Tibial nerve (tissue), 4 donors: ENCODE measurements at regions not wholly inside any gene's neighbourhood (a gene's known extent, or its start where the extent isn't known, plus 50 kb on each side); places are given as distances from the start of the nearest gene placed in this dataset.

Source experiments
- DNase-seq, 2 donors: peaks; one replicate each; pipeline ENCODE4 v3.0.0-alpha.2; 2019; ENCODE audit warnings: low spot score in 2 of 2
- H3K27ac ChIP-seq, 4 donors: fragments of 200-600 bp; sonication (generic) in 3 of 4; one replicate each; pipeline ENCODE4 v1.5.1; 2017 to 2019; ENCODE audit warnings: mild to moderate bottlenecking in 1 of 4
- H3K27me3 ChIP-seq, 2 donors: fragments of 200-600 bp; sonication (generic) in 1 of 2; one replicate each; pipeline versions ENCODE4 v1.5.1 to v1.6.0; 2017 to 2019
- H3K36me3 ChIP-seq, 3 donors: fragments of 200-600 bp; sonication (generic); one replicate each; pipeline ENCODE4 v1.5.1; 2018 to 2019
- H3K4me1 ChIP-seq, 4 donors: fragments of 200-600 bp; sonication (generic) in 3 of 4; one replicate each; pipeline ENCODE4 v1.5.1; 2017 to 2019
- H3K4me3 ChIP-seq, 4 donors: fragments of 200-600 bp; sonication (generic) in 3 of 4; one replicate each; pipeline ENCODE4 v1.5.1; 2017 to 2019; ENCODE audit warnings: mild to moderate bottlenecking in 1 of 4, moderate library complexity in 1 of 4
- H3K9me3 ChIP-seq, 4 donors: fragments of 200-600 bp; sonication (generic) in 3 of 4; one replicate each; pipeline ENCODE4 v1.5.1; 2017 to 2019
- EP300 ChIP-seq, 2 donors: sonication (generic); formaldehyde crosslinking; IDR thresholded peaks; one replicate each; pipeline ENCODE4 v1.6.1; 2017; ENCODE audit warnings: antibody characterized with exemption in 2 of 2, mild to moderate bottlenecking in 1 of 2
- POLR2A ChIP-seq, 2 donors: fragments of 450-650 bp; IDR thresholded peaks; one replicate each; pipeline ENCODE4 v1.6.1; 2017; ENCODE audit warnings: antibody characterized with exemption in 2 of 2, mild to moderate bottlenecking in 2 of 2, moderate library complexity in 2 of 2
- WGBS, 2 donors: methylation state at CpG; one replicate each; pipeline ENCODE4 v1.1.5; 2018; 5-methylcytosine and 5-hydroxymethylcytosine counted together
- TF ChIP-seq, protein P1 (sequence below), 5 experiments: fragments of 200-600 bp in 3 of 5; fragments of 450-650 bp in 2 of 5; sonication (generic) in 3 of 5; IDR thresholded peaks; one replicate each; pipeline ENCODE4 v1.5.1; 2016 to 2019; ENCODE audit warnings: antibody characterized with exemption in 5 of 5, mild to moderate bottlenecking in 3 of 5, moderate library complexity in 2 of 5

DNA sequence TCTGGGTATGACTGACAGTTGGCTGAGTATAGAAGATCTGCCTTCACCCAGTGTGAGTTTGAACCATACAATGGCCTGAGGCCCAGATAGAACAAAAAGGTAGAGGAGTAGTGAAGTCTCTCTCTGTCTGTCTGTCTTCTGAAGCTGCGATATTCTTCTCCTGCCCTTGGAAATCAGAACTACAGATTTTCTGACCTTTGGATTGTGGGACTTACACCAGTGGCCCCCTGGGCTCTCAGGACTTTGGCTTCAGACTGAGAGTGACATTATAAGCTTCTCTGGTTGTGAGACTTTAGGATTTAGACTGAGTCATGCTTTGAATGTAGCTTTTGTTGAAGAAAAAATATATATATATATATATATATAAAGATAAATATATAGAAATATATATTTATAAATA is 1235.0 kb upstream of the ADGRL4 start:
- WGBS, 2 donors, result 73 to 84% methylated on average over 1 of the region's 1 CpG
- H3K27me3 ChIP-seq, result no peaks in the 10 kb centered on the region
- H3K4me1 ChIP-seq, result no peaks in the 10 kb centered on the region
- H3K9me3 ChIP-seq, result no peaks in the 10 kb centered on the region
- DNase-seq, result no peak
- no peak for TF ChIP-seq EP300 (IDR thresholded peaks at IDR 0.05)
- no peak for TF ChIP-seq POLR2A (IDR thresholded peaks at IDR 0.05)
- TF ChIP-seq, protein P1, sequence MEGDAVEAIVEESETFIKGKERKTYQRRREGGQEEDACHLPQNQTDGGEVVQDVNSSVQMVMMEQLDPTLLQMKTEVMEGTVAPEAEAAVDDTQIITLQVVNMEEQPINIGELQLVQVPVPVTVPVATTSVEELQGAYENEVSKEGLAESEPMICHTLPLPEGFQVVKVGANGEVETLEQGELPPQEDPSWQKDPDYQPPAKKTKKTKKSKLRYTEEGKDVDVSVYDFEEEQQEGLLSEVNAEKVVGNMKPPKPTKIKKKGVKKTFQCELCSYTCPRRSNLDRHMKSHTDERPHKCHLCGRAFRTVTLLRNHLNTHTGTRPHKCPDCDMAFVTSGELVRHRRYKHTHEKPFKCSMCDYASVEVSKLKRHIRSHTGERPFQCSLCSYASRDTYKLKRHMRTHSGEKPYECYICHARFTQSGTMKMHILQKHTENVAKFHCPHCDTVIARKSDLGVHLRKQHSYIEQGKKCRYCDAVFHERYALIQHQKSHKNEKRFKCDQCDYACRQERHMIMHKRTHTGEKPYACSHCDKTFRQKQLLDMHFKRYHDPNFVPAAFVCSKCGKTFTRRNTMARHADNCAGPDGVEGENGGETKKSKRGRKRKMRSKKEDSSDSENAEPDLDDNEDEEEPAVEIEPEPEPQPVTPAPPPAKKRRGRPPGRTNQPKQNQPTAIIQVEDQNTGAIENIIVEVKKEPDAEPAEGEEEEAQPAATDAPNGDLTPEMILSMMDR (IDR thresholded peaks at IDR 0.05), result no peak
- H3K4me3 ChIP-seq, result no peak overlapping the region
- H3K36me3 ChIP-seq, result no peaks in the 10 kb centered on the region
- no peak overlapping the region for H3K27ac ChIP-seq

GRCh38 chr1:80225510-80225909 is 1219.0 kb upstream of the ADGRL4 start:
- 47 to 55% methylated on average over 2 of the region's 2 CpGs for WGBS, 2 donors
- Histone ChIP-seq H3K27ac (no peak overlapping the region), H3K4me3 (no peak overlapping the region), H3K4me1 (no peaks in the 10 kb centered on the region), H3K27me3 (no peaks in the 10 kb centered on the region), H3K36me3 (no peaks in the 10 kb centered on the region), H3K9me3 (no peaks in the 10 kb centered on the region)
- no peak for DNase-seq
- TF ChIP-seq, protein P1 (IDR thresholded peaks at IDR 0.05), result no peak
- TF ChIP-seq POLR2A (IDR thresholded peaks at IDR 0.05), result no peak
- TF ChIP-seq EP300 (IDR thresholded peaks at IDR 0.05), result no peak

- H3K27ac ChIP-seq, result no peak overlapping the region
- peaks cover 0 to 13% (median 0%) of the 10 kb centered on the region in 4 donors for H3K4me1 ChIP-seq
- TF ChIP-seq, protein P1 (IDR thresholded peaks at IDR 0.05), result no peak
- TF ChIP-seq POLR2A (IDR thresholded peaks at IDR 0.05) (no peak), EP300 (IDR thresholded peaks at IDR 0.05) (no peak)
- no peaks in the 10 kb centered on the region for H3K36me3 ChIP-seq
- WGBS, 2 donors, result 92 to 96% methylated on average over 4 of the region's 4 CpGs
- no peaks in the 10 kb centered on the region for H3K27me3 ChIP-seq
- H3K9me3 ChIP-seq, result no peaks in the 10 kb centered on the region
- no peak overlapping the region for H3K4me3 ChIP-seq
- no peak for DNase-seq
Observed at GRCh38 chr1:80221319-80221718, 1214.8 kb upstream of the ADGRL4 start.

DNA sequence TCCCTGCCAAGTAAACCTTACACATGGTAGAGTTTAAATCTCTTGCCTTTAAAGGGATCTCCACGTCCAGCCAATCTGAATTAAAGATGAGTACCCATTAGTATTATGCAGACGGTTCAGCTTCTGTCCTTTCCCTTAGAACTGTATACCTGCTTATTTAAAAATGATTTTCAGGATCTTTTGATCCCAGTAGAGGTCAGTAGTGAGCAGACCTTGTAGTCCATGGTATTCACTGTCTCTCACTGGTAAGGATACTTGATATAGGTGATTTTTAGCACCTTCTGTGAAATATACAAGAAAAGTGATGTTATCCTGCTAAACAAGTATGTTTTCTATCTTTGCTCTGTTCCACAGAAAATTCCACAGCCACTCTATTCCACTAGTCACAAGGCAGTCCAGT is 1211.6 kb upstream of the ADGRL4 start:
- WGBS, 2 donors, result 69 to 76% methylated on average over 2 of the region's 2 CpGs

GRCh38 chr1:80217377-80217986 is 1211.0 kb upstream of the ADGRL4 start:
- peaks cover 0 to 13% (median 0%) of the 10 kb centered on the region in 4 donors for H3K4me1 ChIP-seq
- no peak for TF ChIP-seq EP300 (IDR thresholded peaks at IDR 0.05)
- no peak for TF ChIP-seq POLR2A (IDR thresholded peaks at IDR 0.05)
- TF ChIP-seq, protein P1 (IDR thresholded peaks at IDR 0.05), result peak in 4 of 5 experiments; percentile 33 to 52 (median 40)
- no peak overlapping the region for H3K4me3 ChIP-seq
- DNase-seq, result peak in 1 of 2 donors; percentile 8
- 7 to 9% methylated on average over 4 of the region's 4 CpGs for WGBS, 2 donors
- H3K27ac ChIP-seq, result no peak overlapping the region
- H3K36me3 ChIP-seq, result no peaks in the 10 kb centered on the region
- no peaks in the 10 kb centered on the region for H3K9me3 ChIP-seq
- no peaks in the 10 kb centered on the region for H3K27me3 ChIP-seq

More for the DNA sequence above, 1211.6 kb upstream of the ADGRL4 start:
- DNase-seq, result no peak
- Histone ChIP-seq H3K4me1 (peaks cover 0 to 13% (median 0%) of the 10 kb centered on the region in 4 donors), H3K9me3 (no peaks in the 10 kb centered on the region), H3K27me3 (no peaks in the 10 kb centered on the region), H3K36me3 (no peaks in the 10 kb centered on the region), H3K27ac (no peak overlapping the region), H3K4me3 (no peak overlapping the region)
- TF ChIP-seq POLR2A (IDR thresholded peaks at IDR 0.05) (no peak), EP300 (IDR thresholded peaks at IDR 0.05) (no peak)
- TF ChIP-seq, protein P1 (IDR thresholded peaks at IDR 0.05), result peak in 2 of 5 experiments; percentile 36
